Kidney (tissue), 13 donors: ENCODE measurements at regions not wholly inside any gene's neighbourhood (a gene's known extent, or its start where the extent isn't known, plus 50 kb on each side); places are given as distances from the start of the nearest gene placed in this dataset.

Source experiments
- DNase-seq, 5 donors: peaks; one replicate each; pipeline ENCODE4 v3.0.0-alpha.2; 2013 to 2020
- FAIRE-seq: peaks from 2 replicates; lab custom pipeline; 2012; peaks lifted over from hg19 to GRCh38; lab: Jason Lieb, UNC
- H3K27ac ChIP-seq, 2 donors: one replicate each; pipeline ENCODE4 v1.7.0; 2013; ENCODE audit warnings: low read depth in 2 of 2, low read length in 2 of 2, inconsistent platforms in 1 of 2
- H3K27me3 ChIP-seq: one replicate; pipeline ENCODE4 v1.7.1; 2013; ENCODE audit warnings: low read length, inconsistent platforms; ENCODE audit not compliant: control insufficient read depth, insufficient read depth
- H3K36me3 ChIP-seq, 3 donors: one replicate each; pipeline versions ENCODE4 v1.7.0 to v1.7.1; 2013; ENCODE audit warnings: low read length in 3 of 3, control low read depth in 1 of 3, inconsistent platforms in 1 of 3; ENCODE audit not compliant: insufficient read depth in 3 of 3, control insufficient read depth in 2 of 3
- H3K4me1 ChIP-seq, 3 donors: one replicate each; pipeline versions ENCODE4 v1.7.0 to v1.7.1; 2013; ENCODE audit warnings: low read length in 3 of 3, inconsistent platforms in 1 of 3, low read depth in 1 of 3; ENCODE audit not compliant: control insufficient read depth in 2 of 3, insufficient read depth in 2 of 3
- H3K4me3 ChIP-seq, 3 donors: one replicate each; pipeline versions ENCODE4 v1.7.0 to v1.8.1; 2013; ENCODE audit warnings: low read length in 3 of 3, control low read depth in 1 of 3, inconsistent platforms in 1 of 3
- H3K9ac ChIP-seq, 3 donors: one replicate each; pipeline versions ENCODE4 v1.7.0 to v1.7.1; 2013; ENCODE audit warnings: low read length in 3 of 3, control low read depth in 1 of 3, inconsistent platforms in 1 of 3
- H3K9me3 ChIP-seq, 3 donors: one replicate each; pipeline versions ENCODE4 v1.7.0 to v1.7.1; 2013; ENCODE audit warnings: low read length in 3 of 3, control low read depth in 1 of 3, inconsistent platforms in 1 of 3; ENCODE audit not compliant: control insufficient read depth in 2 of 3, insufficient read depth in 1 of 3
- intact Hi-C: fragments of 100-400 bp; cut with DNase I; formaldehyde crosslinking; loops from one replicate; pipeline ENCODE4 v1.11.1; 2022
- TF ChIP-seq, protein P1 (sequence below): IDR thresholded peaks from 3 replicates; pipeline ENCODE4 v1.5.1; 2012; ENCODE audit warnings: mild to moderate bottlenecking, moderate library complexity, borderline replicate concordance; ENCODE audit not compliant: insufficient read depth; ENCODE audit errors: extremely low read depth
- donor health status: control.
- donor health status: control.
- donor health status: control.
- donor health status: control.
- donor health status: control.
- donor health status: DM: yes; HTN: yes; CAD: no.
- donor health status: Normal renal cell carcinoma (clear cell type).

DNA sequence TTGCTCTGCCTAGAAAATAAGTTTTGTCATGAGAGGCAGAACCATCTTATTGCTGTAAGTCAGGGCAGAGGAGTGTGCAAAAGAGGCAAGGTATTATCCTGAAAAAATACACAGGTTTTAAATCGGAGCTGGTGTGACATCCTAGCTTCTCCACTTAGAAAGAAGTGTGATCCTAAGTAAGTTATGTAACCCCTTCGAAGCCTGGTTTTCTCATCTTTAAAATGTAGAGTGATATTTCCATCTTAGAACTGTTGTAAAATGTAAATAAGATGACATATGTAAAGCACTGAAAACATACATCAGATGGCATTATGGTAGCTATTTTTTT is 65.1 kb downstream of the IER5 start:
- Histone ChIP-seq H3K9ac (no peak overlapping the region), H3K36me3 (no peaks in the 10 kb centered on the region), H3K4me1 (peaks cover 0 to 5% (median 4%) of the 10 kb centered on the region in 3 donors), H3K27ac (peak overlapping the region in 1 of 2 donors; percentile 12), H3K27me3 (no peaks in the 10 kb centered on the region), H3K4me3 (no peak overlapping the region), H3K9me3 (no peaks in the 10 kb centered on the region)
- no peak for FAIRE-seq
- TF ChIP-seq, protein P1, sequence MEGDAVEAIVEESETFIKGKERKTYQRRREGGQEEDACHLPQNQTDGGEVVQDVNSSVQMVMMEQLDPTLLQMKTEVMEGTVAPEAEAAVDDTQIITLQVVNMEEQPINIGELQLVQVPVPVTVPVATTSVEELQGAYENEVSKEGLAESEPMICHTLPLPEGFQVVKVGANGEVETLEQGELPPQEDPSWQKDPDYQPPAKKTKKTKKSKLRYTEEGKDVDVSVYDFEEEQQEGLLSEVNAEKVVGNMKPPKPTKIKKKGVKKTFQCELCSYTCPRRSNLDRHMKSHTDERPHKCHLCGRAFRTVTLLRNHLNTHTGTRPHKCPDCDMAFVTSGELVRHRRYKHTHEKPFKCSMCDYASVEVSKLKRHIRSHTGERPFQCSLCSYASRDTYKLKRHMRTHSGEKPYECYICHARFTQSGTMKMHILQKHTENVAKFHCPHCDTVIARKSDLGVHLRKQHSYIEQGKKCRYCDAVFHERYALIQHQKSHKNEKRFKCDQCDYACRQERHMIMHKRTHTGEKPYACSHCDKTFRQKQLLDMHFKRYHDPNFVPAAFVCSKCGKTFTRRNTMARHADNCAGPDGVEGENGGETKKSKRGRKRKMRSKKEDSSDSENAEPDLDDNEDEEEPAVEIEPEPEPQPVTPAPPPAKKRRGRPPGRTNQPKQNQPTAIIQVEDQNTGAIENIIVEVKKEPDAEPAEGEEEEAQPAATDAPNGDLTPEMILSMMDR, result no peak
- intact Hi-C loops, result no loop called here
- DNase-seq, result no peak

DNA sequence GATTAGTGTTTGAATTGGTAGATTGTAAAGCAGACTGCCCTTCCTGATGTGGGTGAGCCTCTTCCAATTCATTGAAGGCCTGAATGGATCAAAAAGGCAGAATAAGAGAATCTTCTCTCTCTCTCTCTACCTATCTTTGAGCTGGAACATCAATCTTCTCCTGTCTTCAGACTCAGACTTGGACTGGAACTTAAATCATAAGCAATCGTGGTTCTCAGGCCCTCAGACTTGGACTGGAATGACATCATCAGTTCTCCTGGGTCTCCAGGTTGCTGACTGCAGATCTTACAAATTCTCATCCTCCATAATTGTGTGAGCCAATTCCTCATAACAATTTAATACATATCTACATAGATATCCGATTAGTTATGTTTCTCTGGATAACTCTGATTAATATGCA is 66.8 kb downstream of the IER5 start:
- TF ChIP-seq, protein P1, result no peak
- H3K4me1 ChIP-seq, result peaks cover 0 to 4% (median 3%) of the 10 kb centered on the region in 3 donors
- intact Hi-C loops, result no loop called here

DNA sequence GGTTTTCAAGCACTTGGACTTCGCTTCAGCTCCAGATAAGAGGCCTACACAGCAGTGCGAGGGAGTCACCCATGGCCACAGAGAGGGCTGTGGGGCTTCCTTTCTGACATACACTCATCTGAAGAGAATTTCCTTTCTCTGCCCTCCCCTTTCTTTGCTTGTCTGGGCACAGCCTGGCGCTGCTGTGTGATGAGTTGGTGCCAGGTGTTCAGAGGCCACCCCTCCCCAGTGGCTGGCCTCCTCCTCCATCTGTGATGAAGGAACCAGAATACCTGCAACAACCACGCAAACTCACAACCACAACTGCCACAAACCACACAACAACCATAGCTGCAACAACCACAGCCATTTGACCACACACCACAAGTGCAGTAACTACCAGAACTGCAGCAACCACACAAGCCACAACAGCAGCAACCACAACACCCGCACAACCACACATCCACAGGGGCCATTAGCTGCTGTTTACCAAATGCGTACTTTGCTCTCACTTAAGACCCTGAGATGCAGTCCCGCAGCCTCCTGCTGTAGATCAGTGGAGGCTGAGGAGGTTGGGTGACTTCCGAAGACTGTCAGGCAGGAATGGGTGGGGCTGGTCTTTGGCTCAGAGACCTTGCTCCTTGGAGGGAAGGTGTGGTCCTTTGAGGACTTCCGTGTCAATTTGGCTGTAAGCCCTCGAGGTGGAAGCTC is 71.1 kb downstream of the IER5 start:
- Histone ChIP-seq H3K4me3 (no peak overlapping the region), H3K27me3 (no peaks in the 10 kb centered on the region), H3K9me3 (peaks cover 0 to 9% (median 1%) of the 10 kb centered on the region in 3 donors), H3K27ac (no peak overlapping the region), H3K36me3 (no peaks in the 10 kb centered on the region), H3K4me1 (no peaks in the 10 kb centered on the region), H3K9ac (no peak overlapping the region)
- DNase-seq (no peak), FAIRE-seq (no peak)
- TF ChIP-seq, protein P1, result no peak
- intact Hi-C loops, result loop anchor here (10.0 kb wide), 1 partner anchor 275 kb away; no protein-coding TSS in a partner anchor

More for the DNA sequence above, 66.8 kb downstream of the IER5 start:
- Histone ChIP-seq H3K27ac (no peak overlapping the region), H3K36me3 (no peaks in the 10 kb centered on the region), H3K4me3 (no peak overlapping the region), H3K27me3 (no peaks in the 10 kb centered on the region), H3K9me3 (no peaks in the 10 kb centered on the region), H3K9ac (no peak overlapping the region)
- DNase-seq (no peak), FAIRE-seq (no peak)
